H9 (cell line): ENCODE measurements at regions not wholly inside any gene's neighbourhood (a gene's known extent, or its start where the extent isn't known, plus 50 kb on each side); places are given as distances from the start of the nearest gene placed in this dataset.

Source experiments
- DNase-seq: peaks from one replicate; pipeline ENCODE4 v3.0.0-alpha.2; 2017
- H2AFZ ChIP-seq: one replicate; pipeline ENCODE4 v1.6.1; 2013; ENCODE audit warnings: mild to moderate bottlenecking, low read length, control low read depth, moderate library complexity
- H2AK5ac ChIP-seq: 2 replicates; pipeline ENCODE4 v1.6.1; 2013; ENCODE audit warnings: low read length, control low read depth, mixed read lengths; ENCODE audit not compliant: insufficient read length
- H2BK120ac ChIP-seq: one replicate; pipeline ENCODE4 v1.6.1; 2013; ENCODE audit warnings: low read depth, mild to moderate bottlenecking, low read length, control low read depth, inconsistent platforms; ENCODE audit not compliant: poor library complexity, severe bottlenecking
- H2BK12ac ChIP-seq: 2 replicates; pipeline ENCODE4 v1.6.1; 2013; ENCODE audit warnings: low read length, control low read depth, mixed read lengths, low read depth; ENCODE audit not compliant: insufficient read length
- H2BK15ac ChIP-seq: 2 replicates; pipeline ENCODE4 v1.6.1; 2013; ENCODE audit warnings: low read depth, low read length, control low read depth
- H2BK20ac ChIP-seq: one replicate; pipeline ENCODE4 v1.6.1; 2013; ENCODE audit warnings: low read depth, mild to moderate bottlenecking, low read length, control low read depth, inconsistent platforms; ENCODE audit not compliant: poor library complexity, severe bottlenecking
- H2BK5ac ChIP-seq: 2 replicates; pipeline ENCODE4 v1.6.1; 2013; ENCODE audit warnings: low read length, control low read depth, mixed read lengths; ENCODE audit not compliant: insufficient read length
- H3K14ac ChIP-seq: 2 replicates; pipeline ENCODE4 v1.6.1; 2013; ENCODE audit warnings: low read length, control low read depth; ENCODE audit not compliant: insufficient read depth
- H3K18ac ChIP-seq: 2 replicates; pipeline ENCODE4 v1.6.1; 2013; ENCODE audit warnings: low read depth, mild to moderate bottlenecking, mixed read lengths, low read length, control low read depth; ENCODE audit not compliant: insufficient read length
- H3K23ac ChIP-seq: 2 replicates; pipeline ENCODE4 v1.6.1; 2013; ENCODE audit warnings: low read length, control low read depth, mixed read lengths, low read depth; ENCODE audit not compliant: insufficient read length
- H3K23me2 ChIP-seq: 2 replicates; pipeline ENCODE4 v1.6.1; 2013; ENCODE audit warnings: low read depth, mild to moderate bottlenecking, mixed read lengths, low read length, control low read depth; ENCODE audit not compliant: insufficient read length, poor library complexity, severe bottlenecking
- H3K27ac ChIP-seq: 2 replicates; pipeline ENCODE4 v1.5.1; 2013; ENCODE audit warnings: low read length, control low read depth, mixed read lengths, low read depth; ENCODE audit not compliant: insufficient read length
- H3K27me3 ChIP-seq: 2 replicates; pipeline ENCODE4 v1.6.1; 2013; ENCODE audit warnings: low read length, control low read depth, inconsistent platforms; ENCODE audit not compliant: insufficient read depth
- H3K4ac ChIP-seq: 2 replicates; pipeline ENCODE4 v1.6.1; 2013; ENCODE audit warnings: low read depth, mild to moderate bottlenecking, control low read depth, inconsistent platforms, low read length, moderate library complexity
- H3K4me1 ChIP-seq: 2 replicates; pipeline ENCODE4 v1.6.1; 2013; ENCODE audit warnings: low read length, control low read depth, inconsistent platforms; ENCODE audit not compliant: insufficient read depth
- H3K4me2 ChIP-seq: 2 replicates; pipeline ENCODE4 v1.6.1; 2013; ENCODE audit warnings: low read length, control low read depth, mixed read lengths; ENCODE audit not compliant: insufficient read length, insufficient read depth
- H3K56ac ChIP-seq: 2 replicates; pipeline ENCODE4 v1.6.1; 2013; ENCODE audit warnings: low read depth, mild to moderate bottlenecking, mixed read lengths, low read length, control low read depth; ENCODE audit not compliant: insufficient read length
- H3K79me1 ChIP-seq: 2 replicates; pipeline ENCODE4 v1.6.1; 2013; ENCODE audit warnings: low read depth, mild to moderate bottlenecking, moderate library complexity, low read length, control low read depth, inconsistent platforms; ENCODE audit not compliant: insufficient read depth, poor library complexity, severe bottlenecking
- H3K79me2 ChIP-seq: 2 replicates; pipeline ENCODE4 v1.6.1; 2013; ENCODE audit warnings: low read length, control low read depth, inconsistent platforms; ENCODE audit not compliant: insufficient read depth
- H3K9ac ChIP-seq: 2 replicates; pipeline ENCODE4 v1.6.1; 2013; ENCODE audit warnings: low read length, control low read depth, mixed read lengths; ENCODE audit not compliant: insufficient read length; ENCODE audit errors: extremely low read depth
- H3K9me3 ChIP-seq: one replicate; pipeline ENCODE4 v1.6.1; 2013; ENCODE audit warnings: low read depth, low read length, inconsistent platforms; ENCODE audit not compliant: control insufficient read depth
- H3T11ph ChIP-seq: one replicate; pipeline ENCODE4 v1.6.1; 2013; ENCODE audit warnings: mild to moderate bottlenecking, low read length, control low read depth, inconsistent platforms
- H4K20me1 ChIP-seq: one replicate; pipeline ENCODE4 v1.6.1; 2013; ENCODE audit not compliant: control insufficient read depth, insufficient read length, insufficient read depth
- H4K5ac ChIP-seq: 2 replicates; pipeline ENCODE4 v1.6.1; 2013; ENCODE audit warnings: low read depth, mild to moderate bottlenecking, mixed read lengths, low read length, control low read depth; ENCODE audit not compliant: insufficient read length
- H4K8ac ChIP-seq: replicated peaks from 2 replicates; pipeline ENCODE4 v1.6.1; 2013; ENCODE audit warnings: low read length, control low read depth, mixed read lengths, low read depth; ENCODE audit not compliant: insufficient read length
- H4K91ac ChIP-seq: 2 replicates; pipeline ENCODE4 v1.6.1; 2013; ENCODE audit warnings: low read depth, mild to moderate bottlenecking, moderate library complexity, mixed read lengths, low read length, control low read depth; ENCODE audit not compliant: insufficient read length
- H3K27ac Mint-ChIP-seq, 3 experiments: 2 replicates in 2 of 3; 3 replicates in 1 of 3; pipeline ENCODE4 v1.8.0; 2020 to 2021; ENCODE audit warnings: mixed read lengths in 3 of 3, mild to moderate bottlenecking in 1 of 3, moderate library complexity in 1 of 3
- H3K27me3 Mint-ChIP-seq: 2 replicates; pipeline ENCODE4 v1.8.0; 2021; ENCODE audit warnings: low read depth, mild to moderate bottlenecking, moderate library complexity, mixed read lengths
- H3K36me3 Mint-ChIP-seq, 3 experiments: 2 replicates in 2 of 3; 3 replicates in 1 of 3; pipeline ENCODE4 v1.8.0; 2020 to 2021; ENCODE audit warnings: low read depth in 3 of 3, mixed read lengths in 3 of 3; ENCODE audit not compliant: insufficient read depth in 1 of 3
- H3K4me1 Mint-ChIP-seq, 2 experiments: 2 replicates each; pipeline ENCODE4 v1.8.0; 2020; ENCODE audit warnings: mixed read lengths in 2 of 2
- H3K4me3 Mint-ChIP-seq, 2 experiments: 2 replicates in 1 of 2; 3 replicates in 1 of 2; pipeline ENCODE4 v1.8.0; 2020 to 2021; ENCODE audit warnings: mild to moderate bottlenecking in 2 of 2, mixed read lengths in 2 of 2, moderate library complexity in 1 of 2
- H3K9me3 Mint-ChIP-seq, 2 experiments: 2 replicates in 1 of 2; 3 replicates in 1 of 2; pipeline ENCODE4 v1.8.0; 2020; ENCODE audit warnings: mild to moderate bottlenecking in 2 of 2, mixed read lengths in 2 of 2, moderate library complexity in 1 of 2
- WGBS: extraction: QIAGEN DNeasy Blood & Tissue Kit; methylation state at CpG from one replicate; pipeline ENCODE4 v1.1.7; 2013; ENCODE audit warnings: missing lambda C conversion rate, low lambda C conversion rate, mixed read lengths; ENCODE audit not compliant: insufficient read length; ENCODE audit errors: extremely low coverage; 5-methylcytosine and 5-hydroxymethylcytosine counted together
- TF ChIP-seq, protein P1 (sequence below): fragments of 200-600 bp; sonication (generic); conservative IDR thresholded peaks from 3 replicates; pipeline ENCODE4 v1.8.0; 2021; ENCODE audit warnings: antibody characterized with exemption, mild to moderate bottlenecking

DNA sequence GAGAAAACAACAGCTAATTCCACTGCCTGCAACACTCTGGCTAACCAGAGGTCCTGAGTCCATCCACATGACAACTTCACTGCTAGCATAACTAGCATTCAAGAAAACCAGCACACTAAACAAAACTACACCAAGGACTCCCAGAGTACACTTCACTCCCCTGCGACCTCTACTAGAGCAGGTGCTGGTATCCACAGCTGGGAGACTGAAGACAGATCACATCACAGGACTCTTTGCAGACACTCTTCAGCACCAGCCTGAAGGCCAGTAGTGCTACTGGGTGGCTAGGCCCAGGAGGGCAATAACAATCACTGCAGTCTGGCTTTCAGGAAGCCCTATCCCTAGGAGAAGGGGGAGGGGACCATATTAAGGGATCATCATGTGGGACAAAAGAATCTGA lies 54.4 kb upstream of the MYB start:
- H3K79me2 ChIP-seq = no peaks in the 10 kb centered on the region
- H4K20me1 ChIP-seq = no peaks in the 10 kb centered on the region
- H3K79me1 ChIP-seq = no peaks in the 10 kb centered on the region
- H3K27me3 ChIP-seq = no peaks in the 10 kb centered on the region
- H4K8ac ChIP-seq = no peak overlapping the region
- H3K9ac ChIP-seq = no peak overlapping the region
- no CpG with 5 or more reads among the region's 1 CpG for WGBS
- H2AK5ac ChIP-seq = no peak overlapping the region
- H3K56ac ChIP-seq = no peak overlapping the region
- Mint-ChIP-seq H3K36me3 (no peaks in the 10 kb centered on the region), H3K4me1 (peaks cover 7 to 15% of the 10 kb centered on the region in 2 experiments), H3K27ac (no peak overlapping the region), H3K27me3 (no peaks in the 10 kb centered on the region), H3K4me3 (no peak overlapping the region), H3K9me3 (no peaks in the 10 kb centered on the region)
- no peak overlapping the region for H4K5ac ChIP-seq
- H2BK15ac ChIP-seq = no peak overlapping the region
- H2BK5ac ChIP-seq = no peak overlapping the region
- no peak overlapping the region for H2BK120ac ChIP-seq
- H3K18ac ChIP-seq = no peak overlapping the region
- no peak overlapping the region for H3K27ac ChIP-seq
- no peak overlapping the region for H2BK12ac ChIP-seq
- no peak overlapping the region for H2BK20ac ChIP-seq
- no peak overlapping the region for H3K14ac ChIP-seq
- H3K4me1 ChIP-seq = no peaks in the 10 kb centered on the region
- no peak overlapping the region for H2AFZ ChIP-seq
- no peak overlapping the region for H4K91ac ChIP-seq
- no peak overlapping the region for H3K23ac ChIP-seq
- H3K4ac ChIP-seq = no peak overlapping the region
- no peak for DNase-seq
- no peak overlapping the region for H3T11ph ChIP-seq
- TF ChIP-seq, protein P1, sequence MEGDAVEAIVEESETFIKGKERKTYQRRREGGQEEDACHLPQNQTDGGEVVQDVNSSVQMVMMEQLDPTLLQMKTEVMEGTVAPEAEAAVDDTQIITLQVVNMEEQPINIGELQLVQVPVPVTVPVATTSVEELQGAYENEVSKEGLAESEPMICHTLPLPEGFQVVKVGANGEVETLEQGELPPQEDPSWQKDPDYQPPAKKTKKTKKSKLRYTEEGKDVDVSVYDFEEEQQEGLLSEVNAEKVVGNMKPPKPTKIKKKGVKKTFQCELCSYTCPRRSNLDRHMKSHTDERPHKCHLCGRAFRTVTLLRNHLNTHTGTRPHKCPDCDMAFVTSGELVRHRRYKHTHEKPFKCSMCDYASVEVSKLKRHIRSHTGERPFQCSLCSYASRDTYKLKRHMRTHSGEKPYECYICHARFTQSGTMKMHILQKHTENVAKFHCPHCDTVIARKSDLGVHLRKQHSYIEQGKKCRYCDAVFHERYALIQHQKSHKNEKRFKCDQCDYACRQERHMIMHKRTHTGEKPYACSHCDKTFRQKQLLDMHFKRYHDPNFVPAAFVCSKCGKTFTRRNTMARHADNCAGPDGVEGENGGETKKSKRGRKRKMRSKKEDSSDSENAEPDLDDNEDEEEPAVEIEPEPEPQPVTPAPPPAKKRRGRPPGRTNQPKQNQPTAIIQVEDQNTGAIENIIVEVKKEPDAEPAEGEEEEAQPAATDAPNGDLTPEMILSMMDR = no peak
- H3K23me2 ChIP-seq = no peaks in the 10 kb centered on the region
- no peak overlapping the region for H3K4me2 ChIP-seq
- H3K9me3 ChIP-seq = no peaks in the 10 kb centered on the region
